HCT116 (cell line): ENCODE measurements at regions not wholly inside any gene's neighbourhood (a gene's known extent, or its start where the extent isn't known, plus 50 kb on each side); places are given as distances from the start of the nearest gene placed in this dataset.

Experiments used
- ATAC-seq: fragments of 200-7000 bp; cut with Tn5 transposase; 2 replicates; pipeline ENCODE4 v1.9.1; 2020; ENCODE audit warnings: mild to moderate bottlenecking, moderate library complexity
- BruUV-seq: library from RNA; stranded (reverse); fragments of 400-500 nt; replicated peaks from 2 replicates; lab custom pipeline; 2021; lab: Mats Ljungman, UMichigan
- CTCF ChIA-PET: fragments of 300-600 bp; sonication (Branson Sonifier 250); formaldehyde crosslinking; loops from one replicate; lab custom pipeline; 2021; ENCODE audit warnings: antibody characterized with exemption; lab: Charles Lee
- POLR2A ChIA-PET: fragments of 300-600, 350-600 bp; sonication (Branson Sonifier 250); formaldehyde crosslinking; loops from one replicate; lab custom pipeline; 2021; ENCODE audit warnings: antibody characterized with exemption; lab: Charles Lee
- RAD21 ChIA-PET, 2 experiments: fragments of 300-600 bp; sonication (Branson Sonifier 250); formaldehyde crosslinking; loops; one replicate each; lab custom pipeline; 2023; ENCODE audit warnings: low total read pairs in 2 of 2; ENCODE audit not compliant: uncharacterized antibody in 2 of 2, unreplicated experiment in 2 of 2, low non-redundant PET in 1 of 2; lab: Charles Lee
- DNase-seq: peaks from one replicate; pipeline ENCODE4 v3.0.0-alpha.2; 2010; ENCODE audit warnings: low read depth, low spot score
- H2AFZ ChIP-seq: fragments of 200-600 bp; shearing (Covaris generic), sonication (generic); 2 replicates; pipeline ENCODE4 v1.6.1; 2017; ENCODE audit warnings: low read depth, mixed run types, mixed read lengths, antibody characterized with exemption, low read length; ENCODE audit not compliant: poor library complexity, severe bottlenecking
- H3K27ac ChIP-seq: 2 replicates; pipeline ENCODE4 v1.5.1; 2012; ENCODE audit warnings: low read depth, low read length
- H3K27me3 ChIP-seq: fragments of 200-600 bp; sonication (generic); 2 replicates; pipeline ENCODE4 v1.6.1; 2016; ENCODE audit warnings: mixed run types, low read length, mixed read lengths; ENCODE audit not compliant: insufficient read depth
- H3K36me3 ChIP-seq, 2 experiments: fragments of 200-500 bp in 1 of 2; fragments of 200-600 bp in 1 of 2; sonication (Bioruptor generic) in 1 of 2; sonication (generic) in 1 of 2; 2 replicates each; pipeline versions ENCODE4 v1.5.1 to v1.6.1; 2014 to 2016; ENCODE audit warnings: low read length in 2 of 2, inconsistent platforms in 1 of 2, mixed read lengths in 1 of 2, mixed run types in 1 of 2; ENCODE audit not compliant: insufficient read depth in 2 of 2, control insufficient read depth in 1 of 2
- H3K4me1 ChIP-seq, 2 experiments: fragments of 200-600 bp in 1 of 2; sonication (generic) in 1 of 2; 2 replicates each; pipeline versions ENCODE4 v1.5.1 to v1.6.1; 2012 to 2017; ENCODE audit warnings: low read length in 2 of 2, inconsistent platforms in 1 of 2, mild to moderate bottlenecking in 1 of 2, mixed read lengths in 1 of 2, mixed run types in 1 of 2, moderate library complexity in 1 of 2; ENCODE audit not compliant: insufficient read depth in 2 of 2, control insufficient read depth in 1 of 2
- H3K4me2 ChIP-seq: fragments of 200-600 bp; sonication (generic); 2 replicates; pipeline ENCODE4 v1.6.1; 2017; ENCODE audit warnings: mixed run types, low read length, mixed read lengths
- H3K4me3 ChIP-seq, 2 experiments: fragments of 200-600 bp in 1 of 2; sonication (generic) in 1 of 2; replicated peaks in 1 of 2; 2 replicates each; pipeline ENCODE4 v1.5.1; 2011 to 2016; ENCODE audit warnings: low read length in 2 of 2, control low read depth in 1 of 2, low read depth in 1 of 2, mild to moderate bottlenecking in 1 of 2, mixed read lengths in 1 of 2, mixed run types in 1 of 2
- H3K79me2 ChIP-seq: fragments of 200-600 bp; sonication (generic); 2 replicates; pipeline ENCODE4 v1.6.1; 2017; ENCODE audit warnings: mild to moderate bottlenecking, mixed run types, low read length, moderate library complexity, mixed read lengths; ENCODE audit not compliant: insufficient read depth
- H3K9ac ChIP-seq: fragments of 200-600 bp; sonication (generic); 2 replicates; pipeline ENCODE4 v1.6.1; 2016; ENCODE audit warnings: low read length, mixed read lengths
- H3K9me2 ChIP-seq: fragments of 200-600 bp; sonication (generic), shearing (Covaris generic); 2 replicates; pipeline ENCODE4 v1.6.1; 2017; ENCODE audit warnings: mixed run types, mild to moderate bottlenecking, moderate library complexity; ENCODE audit not compliant: insufficient read depth
- H3K9me3 ChIP-seq, 2 experiments: fragments of 200-500 bp in 1 of 2; fragments of 200-600 bp in 1 of 2; sonication (Bioruptor generic) in 1 of 2; sonication (generic) in 1 of 2; 2 replicates each; pipeline ENCODE4 v1.6.1; 2014 to 2017; ENCODE audit warnings: low read length in 2 of 2, mixed read lengths in 2 of 2, inconsistent platforms in 1 of 2, low read depth in 1 of 2, mild to moderate bottlenecking in 1 of 2, mixed run types in 1 of 2, moderate library complexity in 1 of 2; ENCODE audit not compliant: control insufficient read depth in 1 of 2, insufficient read depth in 1 of 2
- H4K20me1 ChIP-seq: fragments of 200-600 bp; sonication (generic), shearing (Covaris generic); 2 replicates; pipeline ENCODE4 v1.6.1; 2017; ENCODE audit warnings: mixed run types, mild to moderate bottlenecking, moderate library complexity; ENCODE audit not compliant: insufficient read depth
- EGR1 ChIP-seq: IDR thresholded peaks from 2 replicates; pipeline ENCODE4 v1.6.1; 2012; ENCODE audit warnings: low read depth
- EZH2 ChIP-seq: fragments of 200-600 bp; sonication (generic); IDR thresholded peaks from 2 replicates; pipeline ENCODE4 v1.6.1; 2017; ENCODE audit warnings: antibody characterized with exemption, mixed run types
- EZH2phosphoT487 ChIP-seq: fragments of 200-600 bp; IDR thresholded peaks from 2 replicates; pipeline ENCODE4 v1.6.1; 2018; ENCODE audit warnings: antibody characterized with exemption, borderline replicate concordance
- POLR2A ChIP-seq: IDR thresholded peaks from 2 replicates; pipeline ENCODE4 v1.7.0; 2011; ENCODE audit warnings: borderline replicate concordance; ENCODE audit not compliant: insufficient read depth, insufficient read length; ENCODE audit errors: extremely low read depth
- REST ChIP-seq: IDR thresholded peaks from 2 replicates; pipeline ENCODE4 v1.6.1; 2012; ENCODE audit warnings: low read depth
- SP1 ChIP-seq: IDR thresholded peaks from 2 replicates; pipeline ENCODE4 v1.6.1; 2012; ENCODE audit warnings: low read depth
- SRF ChIP-seq: IDR thresholded peaks from 2 replicates; pipeline ENCODE4 v1.6.1; 2012; ENCODE audit warnings: low read depth
- YY1 ChIP-seq: IDR thresholded peaks from 2 replicates; pipeline ENCODE4 v1.6.1; 2011; ENCODE audit warnings: low read length, low read depth, moderate library complexity, mild to moderate bottlenecking; ENCODE audit not compliant: insufficient replicate concordance; ENCODE audit errors: extremely low read depth
- ZNF274 ChIP-seq: fragments of 200-500 bp; sonication (Bioruptor generic); IDR thresholded peaks from 2 replicates; pipeline ENCODE4 v1.6.1; 2014; ENCODE audit warnings: mild to moderate bottlenecking, low read depth, low read length, inconsistent platforms
- intact Hi-C: fragments of 100-400 bp; cut with micrococcal nuclease; formaldehyde crosslinking; loops from 2 replicates; pipeline ENCODE4 v1.10.0; 2022

- ATAC-seq, result no peak
- no peaks in the 10 kb centered on the region for H3K36me3 ChIP-seq
- ChIA-PET RAD21 (no interaction called here), POLR2A (no interaction called here), CTCF (no interaction called here)
- H3K9ac ChIP-seq, result no peak overlapping the region
- no peak overlapping the region for H2AFZ ChIP-seq
- BruUV-seq, result no TSS peak
- H4K20me1 ChIP-seq, result no peaks in the 10 kb centered on the region
- peaks cover 0 to 5% of the 10 kb centered on the region in 2 experiments; a peak in 1 of 4 replicates for H3K9me3 ChIP-seq
- H3K9me2 ChIP-seq, result no peaks in the 10 kb centered on the region
- no peaks in the 10 kb centered on the region for H3K79me2 ChIP-seq
- no peak overlapping the region for H3K27ac ChIP-seq
- TF ChIP-seq YY1 (no peak), POLR2A (no peak), SRF (no peak), EGR1 (no peak), ZNF274 (no peak), SP1 (no peak), EZH2 (no peak), REST (no peak), EZH2phosphoT487 (no peak)
- DNase-seq, result no peak
- no peaks in the 10 kb centered on the region for H3K4me1 ChIP-seq
- intact Hi-C loops, result no loop called here
- H3K27me3 ChIP-seq, result no peaks in the 10 kb centered on the region
- H3K4me3 ChIP-seq, result no peak overlapping the region
- H3K4me2 ChIP-seq, result no peak overlapping the region
These were observed 316.0 kb upstream of the MTNR1B start for GRCh38 chr11:92653454-92653853.
